OCI-LY1 (cell line): ENCODE measurements at regions not wholly inside any gene's neighbourhood (a gene's known extent, or its start where the extent isn't known, plus 50 kb on each side); places are given as distances from the start of the nearest gene placed in this dataset.

Source experiments
- H2AFZ ChIP-seq: fragments of 200-600 bp; sonication (generic), shearing (Covaris generic); 2 replicates; pipeline ENCODE4 v1.6.0; 2014; ENCODE audit warnings: antibody characterized with exemption, mild to moderate bottlenecking, low read length
- H3F3A ChIP-seq: fragments of 200-600 bp; sonication (generic), shearing (Covaris generic); 2 replicates; pipeline ENCODE4 v1.6.0; 2014; ENCODE audit warnings: mild to moderate bottlenecking, antibody characterized with exemption, low read length, moderate library complexity; ENCODE audit not compliant: insufficient read depth
- H3K27ac ChIP-seq: fragments of 200-600 bp; sonication (generic); 2 replicates; pipeline ENCODE4 v1.5.1; 2014; ENCODE audit warnings: low read length, mixed run types, mild to moderate bottlenecking, low read depth; ENCODE audit not compliant: poor library complexity, severe bottlenecking
- H3K27me3 ChIP-seq: fragments of 200-600 bp; sonication (generic); 2 replicates; pipeline ENCODE4 v1.6.0; 2014; ENCODE audit warnings: antibody characterized with exemption, mild to moderate bottlenecking, low read length, moderate library complexity; ENCODE audit not compliant: insufficient read depth
- H3K36me3 ChIP-seq: fragments of 200-600 bp; sonication (generic); 2 replicates; pipeline ENCODE4 v1.6.1; 2014; ENCODE audit warnings: mild to moderate bottlenecking, antibody characterized with exemption, low read length, moderate library complexity, mixed read lengths; ENCODE audit not compliant: insufficient read depth
- H3K4me1 ChIP-seq: fragments of 200-600 bp; sonication (generic); 2 replicates; pipeline ENCODE4 v1.5.1; 2014; ENCODE audit warnings: mild to moderate bottlenecking, low read length, moderate library complexity; ENCODE audit not compliant: insufficient read depth, severe bottlenecking
- H3K4me2 ChIP-seq: fragments of 200-600 bp; sonication (generic), shearing (Covaris generic); 2 replicates; pipeline ENCODE4 v1.6.1; 2014; ENCODE audit warnings: low read length
- H3K4me3 ChIP-seq: fragments of 200-600 bp; sonication (generic); 2 replicates; pipeline ENCODE4 v1.5.1; 2014; ENCODE audit warnings: low read length, low read depth, mild to moderate bottlenecking, mixed read lengths; ENCODE audit not compliant: poor library complexity, severe bottlenecking
- H3K79me2 ChIP-seq: fragments of 200-600 bp; shearing (Covaris generic); 2 replicates; pipeline ENCODE4 v1.6.1; 2016; ENCODE audit warnings: mixed run types, low read length, mixed read lengths; ENCODE audit not compliant: insufficient read depth
- H3K9ac ChIP-seq: fragments of 200-600 bp; sonication (generic), shearing (Covaris generic); 2 replicates; pipeline ENCODE4 v1.6.1; 2014; ENCODE audit warnings: mild to moderate bottlenecking, low read length, mixed read lengths
- H3K9me2 ChIP-seq: fragments of 200-600 bp; sonication (generic), shearing (Covaris generic); 2 replicates; pipeline ENCODE4 v1.6.1; 2014; ENCODE audit warnings: low read depth, mild to moderate bottlenecking, low read length, mixed read lengths
- H3K9me3 ChIP-seq: fragments of 200-600 bp; shearing (Covaris generic); 2 replicates; pipeline ENCODE4 v1.6.1; 2014; ENCODE audit warnings: low read length, mixed read lengths
- H4K20me1 ChIP-seq: fragments of 200-600 bp; sonication (generic), shearing (Covaris generic); 2 replicates; pipeline ENCODE4 v1.6.0; 2016; ENCODE audit warnings: mild to moderate bottlenecking, low read length; ENCODE audit not compliant: insufficient read depth
- CTCF ChIP-seq: fragments of 200-600 bp; sonication (generic), shearing (Covaris generic); IDR thresholded peaks from 2 replicates; pipeline ENCODE4 v1.5.1; 2017; ENCODE audit warnings: mild to moderate bottlenecking, antibody characterized with exemption, low read length, moderate library complexity, mixed read lengths
- EZH2 ChIP-seq: fragments of 200-600 bp; sonication (generic), shearing (Covaris generic); IDR thresholded peaks from 2 replicates; pipeline ENCODE4 v1.8.0; 2017; ENCODE audit warnings: borderline replicate concordance, mixed run types, mild to moderate bottlenecking, antibody characterized with exemption, low read length, moderate library complexity, mixed read lengths

GRCh38 chr7:32299133-32299702, 191.0 kb downstream of the LSM5 start:
- Histone ChIP-seq H3K79me2 (no peaks in the 10 kb centered on the region), H3K4me2 (no peak overlapping the region), H3K36me3 (no peaks in the 10 kb centered on the region), H4K20me1 (no peaks in the 10 kb centered on the region), H3K9me3 (no peaks in the 10 kb centered on the region), H3K4me3 (no peak overlapping the region), H3K27me3 (no peaks in the 10 kb centered on the region), H3F3A (no peaks in the 10 kb centered on the region), H3K27ac (no peak overlapping the region), H3K9ac (no peak overlapping the region), H3K9me2 (no peaks in the 10 kb centered on the region), H3K4me1 (no peaks in the 10 kb centered on the region), H2AFZ (no peak overlapping the region)
- TF ChIP-seq CTCF, result no peak
- no peak for TF ChIP-seq EZH2

GRCh38 chr7:32298408-32299132, 191.6 kb downstream of the LSM5 start:
- H3K27ac ChIP-seq, result no peak overlapping the region
- TF ChIP-seq EZH2 (no peak), CTCF (no peak)
- no peaks in the 10 kb centered on the region for H3F3A ChIP-seq
- H4K20me1 ChIP-seq, result no peaks in the 10 kb centered on the region
- H3K4me1 ChIP-seq, result no peaks in the 10 kb centered on the region
- H3K4me3 ChIP-seq, result no peak overlapping the region
- no peak overlapping the region for H2AFZ ChIP-seq
- H3K9me3 ChIP-seq, result no peaks in the 10 kb centered on the region
- H3K9ac ChIP-seq, result no peak overlapping the region
- H3K4me2 ChIP-seq, result no peak overlapping the region
- H3K9me2 ChIP-seq, result no peaks in the 10 kb centered on the region
- no peaks in the 10 kb centered on the region for H3K79me2 ChIP-seq
- no peaks in the 10 kb centered on the region for H3K36me3 ChIP-seq
- H3K27me3 ChIP-seq, result no peaks in the 10 kb centered on the region

- TF ChIP-seq CTCF (no peak), EZH2 (no peak)
- Histone ChIP-seq H3K27ac (no peak overlapping the region), H3K4me2 (no peak overlapping the region), H3K9ac (no peak overlapping the region), H3K4me1 (no peaks in the 10 kb centered on the region), H3K9me2 (no peaks in the 10 kb centered on the region), H3K36me3 (no peaks in the 10 kb centered on the region), H3K27me3 (no peaks in the 10 kb centered on the region), H2AFZ (no peak overlapping the region), H3K9me3 (no peaks in the 10 kb centered on the region), H3K4me3 (no peak overlapping the region), H3K79me2 (no peaks in the 10 kb centered on the region), H4K20me1 (no peaks in the 10 kb centered on the region), H3F3A (no peaks in the 10 kb centered on the region)
Observed at GRCh38 chr7:32293833-32294232, 196.3 kb downstream of the LSM5 start.
